GM18511 (cell line): ENCODE measurements at regions not wholly inside any gene's neighbourhood (a gene's known extent, or its start where the extent isn't known, plus 50 kb on each side); places are given as distances from the start of the nearest gene placed in this dataset.
"Not testable (repeated sequence)": the region's sequence is repeated elsewhere in the genome, so short reads cannot be mapped to it uniquely, and the experiment has no call there.

Source experiments
- ATAC-seq: cut with Tn5 transposase; IDR thresholded peaks from one replicate; pipeline ENCODE4 v1.9.1; 2021; ENCODE audit warnings: mild to moderate bottlenecking, moderate library complexity; ENCODE audit not compliant: unreplicated experiment

GRCh38 chr3:166554023-166554422, 716.8 kb upstream of the BCHE start:
- ATAC-seq, result no peak

DNA sequence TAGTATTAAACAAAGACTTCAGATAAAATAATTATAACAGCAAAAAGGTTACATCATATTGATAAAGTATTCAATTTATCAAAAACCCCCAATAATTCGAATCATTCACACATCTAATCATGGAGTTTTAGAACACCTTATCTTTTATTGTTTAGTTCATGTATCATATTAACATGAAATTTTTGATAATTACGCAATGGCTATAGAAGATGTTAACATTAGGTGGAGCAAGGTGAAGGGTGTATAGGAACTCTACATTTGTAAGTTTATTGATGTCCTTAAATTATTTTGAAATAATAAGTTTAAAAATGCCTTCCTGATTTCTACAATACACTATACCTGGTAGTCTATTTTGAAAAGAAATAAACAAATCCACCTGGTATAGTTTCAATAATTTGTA, 696.5 kb upstream of the BCHE start:
- no peak for ATAC-seq

GRCh38 chr3:166531730-166532129, 694.5 kb upstream of the BCHE start:
- no peak for ATAC-seq

DNA sequence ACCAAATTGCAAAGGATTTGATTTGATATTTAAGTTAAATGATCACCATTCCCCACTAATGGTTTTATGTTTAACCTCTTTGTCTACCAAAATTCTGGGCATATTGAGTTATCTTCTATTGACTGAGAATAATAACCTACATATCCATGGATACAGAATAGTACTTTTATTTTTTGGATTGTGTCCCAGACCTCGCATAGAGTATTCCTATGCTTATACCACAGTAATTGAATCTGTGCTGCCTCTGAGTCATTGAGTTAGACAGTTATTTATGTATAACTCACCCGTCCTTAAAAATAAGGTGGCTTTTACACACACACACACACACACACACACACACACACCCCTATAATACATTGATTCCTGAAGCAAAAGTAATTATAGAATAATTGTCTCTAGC, 690.1 kb upstream of the BCHE start:
- ATAC-seq, result no peak

- ATAC-seq, result no peak
These were observed 689.7 kb upstream of the BCHE start for GRCh38 chr3:166526881-166527280.

DNA sequence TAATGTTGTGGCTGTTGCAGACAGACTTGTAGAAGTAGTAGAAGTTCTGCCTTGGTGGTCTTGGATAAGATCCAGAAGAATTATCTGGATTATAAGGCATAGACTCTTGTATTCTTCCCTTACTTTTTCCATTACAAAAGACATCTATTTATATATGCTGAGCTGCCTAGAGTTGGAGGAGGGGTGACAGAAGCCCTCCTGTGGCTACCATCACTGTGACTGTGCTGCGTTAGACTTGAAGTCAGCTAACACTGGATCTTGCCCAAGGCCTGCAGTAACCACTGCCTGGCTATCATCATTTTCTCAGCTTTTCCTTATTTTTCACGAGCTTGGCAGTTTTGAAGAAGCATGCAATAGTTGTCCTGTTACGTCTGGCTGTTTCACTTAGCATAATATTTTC, 684.8 kb upstream of the BCHE start:
- ATAC-seq, result no peak

DNA sequence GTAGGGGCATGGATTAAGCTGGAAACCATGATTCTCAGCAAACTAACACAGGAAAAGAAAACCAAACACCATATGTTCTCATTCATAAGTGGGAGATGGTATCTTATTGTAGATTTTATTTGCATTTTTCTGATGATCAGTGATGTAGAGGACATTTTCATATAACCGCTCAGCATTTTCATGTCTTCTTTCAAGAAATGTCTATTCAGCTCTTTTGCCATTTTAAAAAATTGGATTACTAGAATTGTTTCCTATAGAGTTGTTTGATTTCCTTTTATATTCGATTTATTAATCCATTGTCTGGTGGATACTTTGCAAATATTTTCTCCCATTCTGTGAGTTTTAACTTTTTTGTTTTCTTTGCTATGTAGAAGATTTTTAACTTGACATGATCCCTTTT, 682.2 kb upstream of the BCHE start:
- no peak for ATAC-seq

DNA sequence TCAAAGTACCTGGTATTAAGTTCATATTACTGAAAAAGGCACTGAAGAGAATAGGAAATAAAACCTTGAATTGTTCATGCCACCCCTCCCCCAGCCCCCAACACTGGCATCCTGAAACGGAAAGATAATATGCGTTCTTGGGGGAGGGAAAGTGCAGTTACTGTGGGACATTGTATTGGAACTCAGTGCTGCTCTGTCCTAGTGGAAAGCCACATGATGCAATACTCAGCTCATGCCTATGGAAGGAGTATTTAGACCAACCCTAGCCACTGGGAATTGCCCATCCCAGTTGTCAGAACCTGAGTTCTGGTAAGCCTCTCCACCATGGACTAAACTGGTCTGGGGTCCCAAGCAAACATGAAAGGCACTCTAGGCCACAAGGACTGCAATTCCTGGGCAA, 680.8 kb upstream of the BCHE start:
- no peak for ATAC-seq

GRCh38 chr3:166510382-166510781, 673.2 kb upstream of the BCHE start:
- no peak for ATAC-seq

- ATAC-seq, result not testable (repeated sequence)
These were observed 663.2 kb upstream of the BCHE start for GRCh38 chr3:166500420-166500819.

GRCh38 chr3:166499636-166500035, 662.4 kb upstream of the BCHE start:
- ATAC-seq, result no peak

- ATAC-seq, result no peak
These were observed 661.2 kb upstream of the BCHE start for GRCh38 chr3:166498446-166498845.

DNA sequence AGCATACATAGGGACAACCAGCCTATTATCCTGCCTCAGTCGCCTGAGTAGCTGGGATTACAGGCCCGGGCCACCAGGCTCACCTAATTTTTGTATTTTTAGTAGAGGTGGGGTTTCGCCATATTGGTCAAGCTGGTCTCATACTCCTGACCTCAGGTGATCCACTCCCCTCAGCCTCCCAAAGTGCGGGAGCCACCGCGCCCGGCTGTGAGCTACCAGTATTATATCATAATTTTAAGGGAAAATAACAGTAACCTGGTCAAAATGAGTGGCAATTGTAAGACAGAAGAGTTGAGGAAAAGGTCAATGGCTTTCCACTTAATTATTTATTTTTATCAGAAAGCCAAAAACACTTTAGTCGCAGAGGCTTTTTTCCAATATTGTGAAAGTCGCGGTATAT, 652.6 kb upstream of the BCHE start:
- no peak for ATAC-seq

DNA sequence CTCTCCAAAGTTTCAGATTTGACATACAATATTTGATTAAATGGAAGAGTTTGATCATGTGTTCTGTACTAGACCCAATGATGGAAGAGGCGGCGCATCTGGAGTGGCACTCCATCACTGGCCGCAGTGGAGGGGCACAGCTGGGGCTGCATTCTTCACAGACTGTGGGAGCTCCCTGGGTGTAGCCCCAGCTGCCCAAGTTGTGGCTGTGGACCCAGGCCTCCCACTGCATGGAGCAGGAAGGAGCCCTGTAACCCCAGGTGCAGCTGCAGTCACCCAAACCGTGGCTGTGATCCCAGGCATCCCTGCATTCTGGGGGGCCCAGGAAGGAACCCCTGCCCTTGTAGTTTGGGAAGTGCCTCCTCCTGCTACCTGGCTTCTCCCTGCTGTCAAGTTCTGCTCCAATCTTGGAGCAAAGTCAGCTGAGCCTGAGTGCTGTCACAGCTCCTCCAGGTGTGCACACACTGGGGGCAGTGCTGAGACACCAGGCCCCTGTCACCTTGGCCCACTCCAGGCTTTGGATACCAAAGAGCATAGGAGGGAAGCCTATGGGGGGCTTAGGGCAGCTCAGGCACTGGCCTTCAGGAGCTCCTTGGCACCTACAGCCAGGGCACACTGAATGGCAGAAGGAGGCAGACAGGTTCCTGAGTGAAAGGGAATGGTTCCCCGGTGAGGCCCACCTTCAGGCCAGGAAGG, 651.9 kb upstream of the BCHE start:
- ATAC-seq, result no peak

DNA sequence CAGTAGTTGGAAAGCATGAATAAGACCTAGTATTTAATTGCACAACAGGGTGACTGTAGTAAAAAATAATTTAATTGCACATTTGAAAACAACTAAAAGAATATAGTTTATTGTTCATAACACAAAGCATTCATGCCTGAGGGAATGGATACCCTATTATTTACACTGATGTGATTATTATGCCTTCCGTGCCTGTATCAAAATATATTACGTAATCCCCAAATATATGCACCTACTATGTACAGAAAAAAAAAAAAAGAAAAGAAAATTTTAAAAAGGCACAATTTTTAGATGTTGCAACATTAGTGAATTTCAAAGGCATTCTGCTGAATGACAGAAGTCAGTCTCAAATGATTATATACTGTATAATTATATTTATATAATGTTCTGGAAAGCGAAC, 647.2 kb upstream of the BCHE start:
- no peak for ATAC-seq

DNA sequence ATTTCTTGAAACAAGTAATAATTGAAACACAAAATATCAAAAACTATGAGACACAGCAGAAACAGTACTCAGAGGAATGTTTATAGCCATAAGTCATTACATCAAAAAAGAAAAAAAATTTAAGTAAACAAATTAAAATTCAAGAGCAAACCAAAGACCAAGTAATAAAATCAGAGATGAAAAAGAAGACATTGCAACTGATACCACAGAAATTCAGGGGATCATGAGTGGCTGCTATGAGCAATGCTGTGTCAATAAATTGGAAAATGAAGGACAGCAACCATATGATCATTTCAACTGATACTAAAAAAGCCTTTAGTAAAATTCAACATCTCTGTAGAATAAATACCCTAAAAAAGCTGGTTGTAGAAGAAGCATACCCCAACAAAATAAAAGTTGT, 644.1 kb upstream of the BCHE start:
- no peak for ATAC-seq

DNA sequence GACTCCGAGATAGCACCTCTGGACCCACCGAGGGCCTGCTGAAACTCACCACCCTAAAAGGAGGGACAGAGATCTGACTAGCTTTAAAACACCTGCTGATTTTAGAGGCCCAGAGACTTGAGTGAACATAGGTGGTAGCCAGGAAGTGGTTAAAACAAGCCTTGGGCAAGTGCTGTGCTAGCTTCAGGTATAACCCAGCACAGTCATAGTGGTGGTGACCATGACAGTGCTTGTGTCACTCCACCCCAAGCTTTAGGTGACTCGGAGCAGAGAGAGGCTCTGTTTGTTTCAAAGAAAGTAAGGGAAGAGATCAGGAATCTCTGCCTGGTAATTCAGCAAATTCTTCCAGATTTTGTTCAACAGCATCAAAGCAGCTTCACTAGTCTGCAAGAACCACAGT, 641.1 kb upstream of the BCHE start:
- no peak for ATAC-seq

- ATAC-seq, result no peak
These were observed 636.3 kb upstream of the BCHE start for GRCh38 chr3:166473501-166473900.

GRCh38 chr3:166472015-166472414, 634.8 kb upstream of the BCHE start:
- no peak for ATAC-seq

DNA sequence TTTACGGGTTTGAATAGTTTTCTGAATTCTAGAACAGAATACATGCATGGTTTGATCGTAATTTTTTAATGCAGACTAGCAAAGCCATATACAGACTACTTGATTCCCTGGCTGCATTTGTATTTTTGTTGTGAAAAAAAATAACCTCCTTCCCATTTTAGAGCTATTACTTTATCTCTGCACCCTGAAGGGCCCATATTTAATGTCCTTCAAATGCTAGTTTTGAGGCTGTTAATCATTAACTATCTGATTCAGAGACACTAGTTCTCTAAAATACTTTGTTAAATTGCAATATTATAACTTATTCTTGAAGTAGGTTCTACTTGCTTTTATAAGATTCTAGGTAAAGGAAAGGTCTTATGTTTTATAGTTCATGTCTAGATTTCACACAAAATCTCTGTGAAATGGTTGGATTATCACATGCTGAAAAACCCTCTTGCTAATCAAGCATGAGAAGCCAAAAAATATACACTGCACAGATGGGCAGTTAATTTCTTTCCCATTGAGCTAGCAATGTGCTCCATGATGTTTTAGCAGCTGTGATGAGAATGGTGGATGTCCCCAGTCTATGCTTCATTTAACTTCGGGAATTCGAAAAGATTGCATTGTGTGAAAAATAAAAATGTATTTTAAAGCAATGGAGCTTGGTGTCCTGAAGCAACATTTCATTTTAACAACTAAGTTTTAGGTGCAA, 634.0 kb upstream of the BCHE start:
- ATAC-seq, result no peak

DNA sequence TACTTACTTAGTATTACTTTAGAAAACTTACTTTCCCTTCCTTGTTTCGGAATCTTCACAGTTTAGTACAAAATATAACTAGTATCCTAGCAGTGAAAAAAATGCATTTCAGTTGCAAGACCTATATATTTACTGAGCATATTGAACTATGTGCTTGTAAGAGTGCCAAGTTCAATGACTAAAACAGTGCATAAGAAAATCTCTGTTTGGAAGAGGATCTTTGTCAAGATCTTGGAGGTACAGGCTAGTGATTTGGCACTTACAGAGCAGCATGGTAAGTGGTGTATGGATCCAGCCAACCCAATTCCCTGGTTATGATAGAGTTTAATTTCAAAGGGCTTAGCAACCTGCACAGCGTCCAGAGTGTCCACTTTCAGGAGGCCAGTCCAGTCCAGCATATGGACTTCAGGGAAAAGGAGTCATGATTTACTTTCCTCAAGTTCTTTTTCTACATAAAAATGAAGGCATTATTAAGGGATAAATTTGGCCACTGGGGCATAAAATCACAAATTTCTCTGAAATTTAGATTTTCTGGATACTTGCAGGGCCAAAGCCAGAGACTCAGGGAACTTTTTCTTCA, 625.8 kb upstream of the BCHE start:
- ATAC-seq, result no peak

DNA sequence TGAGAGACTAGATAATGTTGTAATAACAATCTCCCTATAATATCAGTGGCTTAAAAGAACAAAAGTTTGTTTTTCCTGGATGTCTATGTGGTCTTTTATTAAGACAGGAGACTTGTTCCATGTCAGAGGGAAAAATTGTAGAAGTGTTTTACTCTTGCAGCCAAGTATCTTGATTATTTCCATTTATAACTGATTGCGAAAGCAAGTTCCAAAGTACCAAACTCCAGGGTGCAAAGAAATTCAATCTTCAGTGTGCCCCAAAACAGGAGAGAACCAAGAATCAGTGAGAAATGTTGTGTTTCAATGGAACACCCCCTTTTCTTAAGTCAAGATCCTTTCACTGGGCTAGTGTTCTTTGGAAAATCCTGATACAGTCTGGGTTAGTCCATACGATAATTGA, 624.4 kb upstream of the BCHE start:
- ATAC-seq, result no peak
